T-helper 17 cell (primary cell): ENCODE measurements at regions not wholly inside any gene's neighbourhood (a gene's known extent, or its start where the extent isn't known, plus 50 kb on each side); places are given as distances from the start of the nearest gene placed in this dataset.

Source experiments
- ATAC-seq: fragments of 150-1000 bp; cut with Tn5 transposase; 2 replicates; pipeline ENCODE4 v1.10.0; 2021; ENCODE audit warnings: mild to moderate bottlenecking, moderate library complexity
- DNase-seq, 3 donors: peaks; one replicate each; pipeline versions ENCODE4 v3.0.0 to v3.0.0-alpha.2; 2020 to 2021
- H3K9me3 ChIP-seq: one replicate; pipeline ENCODE4 v1.7.0; 2013; ENCODE audit warnings: low read length, mild to moderate bottlenecking; ENCODE audit not compliant: control insufficient read depth, poor library complexity, severe bottlenecking
- H3K27ac Mint-ChIP-seq: one replicate; pipeline ENCODE4 v1.8.0; 2022; ENCODE audit warnings: mild to moderate bottlenecking, moderate library complexity, mixed read lengths
- H3K27me3 Mint-ChIP-seq: one replicate; pipeline ENCODE4 v1.8.0; 2022; ENCODE audit warnings: mixed read lengths
- H3K36me3 Mint-ChIP-seq: one replicate; pipeline ENCODE4 v1.8.0; 2022; ENCODE audit warnings: low read depth, mixed read lengths
- H3K4me1 Mint-ChIP-seq: one replicate; pipeline ENCODE4 v1.8.0; 2022; ENCODE audit warnings: mild to moderate bottlenecking, mixed read lengths
- H3K4me3 Mint-ChIP-seq: one replicate; pipeline ENCODE4 v1.8.0; 2022; ENCODE audit warnings: mild to moderate bottlenecking, moderate library complexity, mixed read lengths

GRCh38 chr4:119788349-119789266 lies 160.0 kb upstream of the PDE5A start:
- Mint-ChIP-seq H3K4me1 (no peaks in the 10 kb centered on the region), H3K27me3 (peaks cover 17% of the 10 kb centered on the region), H3K4me3 (no peak overlapping the region), H3K36me3 (peaks cover 2% of the 10 kb centered on the region), H3K27ac (no peak overlapping the region)
- ATAC-seq: no peak
- no peaks in the 10 kb centered on the region for H3K9me3 ChIP-seq
- no peak for DNase-seq

- no peaks in the 10 kb centered on the region for H3K9me3 ChIP-seq
- DNase-seq: no peak
- no peak overlapping the region for H3K4me3 Mint-ChIP-seq
- peaks cover 9% of the 10 kb centered on the region for H3K27me3 Mint-ChIP-seq
- no peaks in the 10 kb centered on the region for H3K4me1 Mint-ChIP-seq
- ATAC-seq: no peak
- H3K36me3 Mint-ChIP-seq: peaks cover 2% of the 10 kb centered on the region
- H3K27ac Mint-ChIP-seq: no peak overlapping the region
Measured at GRCh38 chr4:119785963-119786362, 157.4 kb upstream of the PDE5A start.

GRCh38 chr4:119783189-119783983 lies 154.8 kb upstream of the PDE5A start:
- Mint-ChIP-seq H3K4me3 (no peak overlapping the region), H3K36me3 (no peaks in the 10 kb centered on the region), H3K4me1 (no peaks in the 10 kb centered on the region), H3K27ac (no peak overlapping the region), H3K27me3 (no peaks in the 10 kb centered on the region)
- ATAC-seq (no peak), DNase-seq (no peak)
- H3K9me3 ChIP-seq: no peaks in the 10 kb centered on the region

- DNase-seq (no peak), ATAC-seq (no peak)
- no peaks in the 10 kb centered on the region for H3K9me3 ChIP-seq
- H3K27ac Mint-ChIP-seq: no peak overlapping the region
- no peaks in the 10 kb centered on the region for H3K4me1 Mint-ChIP-seq
- H3K27me3 Mint-ChIP-seq: no peaks in the 10 kb centered on the region
- no peaks in the 10 kb centered on the region for H3K36me3 Mint-ChIP-seq
- H3K4me3 Mint-ChIP-seq: no peak overlapping the region
Measured at GRCh38 chr4:119781044-119781443, 152.4 kb upstream of the PDE5A start.

GRCh38 chr4:119774840-119775239 lies 146.2 kb upstream of the PDE5A start:
- ATAC-seq (no peak), DNase-seq (no peak)
- no peaks in the 10 kb centered on the region for H3K9me3 ChIP-seq
- H3K36me3 Mint-ChIP-seq: no peaks in the 10 kb centered on the region
- no peak overlapping the region for H3K4me3 Mint-ChIP-seq
- H3K27ac Mint-ChIP-seq: no peak overlapping the region
- H3K27me3 Mint-ChIP-seq: no peaks in the 10 kb centered on the region
- H3K4me1 Mint-ChIP-seq: no peaks in the 10 kb centered on the region

- ATAC-seq (no peak), DNase-seq (no peak)
- Mint-ChIP-seq H3K36me3 (no peaks in the 10 kb centered on the region), H3K4me3 (no peak overlapping the region), H3K4me1 (no peaks in the 10 kb centered on the region), H3K27ac (no peak overlapping the region), H3K27me3 (no peaks in the 10 kb centered on the region)
- H3K9me3 ChIP-seq: no peaks in the 10 kb centered on the region
Measured at GRCh38 chr4:119765951-119766350, 137.3 kb upstream of the PDE5A start.

GRCh38 chr4:119765469-119765868 lies 136.9 kb upstream of the PDE5A start:
- DNase-seq: no peak
- Mint-ChIP-seq H3K27me3 (no peaks in the 10 kb centered on the region), H3K27ac (no peak overlapping the region), H3K4me1 (no peaks in the 10 kb centered on the region), H3K36me3 (no peaks in the 10 kb centered on the region), H3K4me3 (no peak overlapping the region)
- ATAC-seq: no peak
- no peaks in the 10 kb centered on the region for H3K9me3 ChIP-seq

GRCh38 chr4:119763386-119763785 lies 134.8 kb upstream of the PDE5A start:
- no peaks in the 10 kb centered on the region for H3K9me3 ChIP-seq
- Mint-ChIP-seq H3K27me3 (no peaks in the 10 kb centered on the region), H3K4me1 (no peaks in the 10 kb centered on the region), H3K4me3 (no peak overlapping the region), H3K36me3 (no peaks in the 10 kb centered on the region), H3K27ac (no peak overlapping the region)
- ATAC-seq (no peak), DNase-seq (no peak)

GRCh38 chr4:119755599-119755998 lies 127.0 kb upstream of the PDE5A start:
- H3K36me3 Mint-ChIP-seq: no peaks in the 10 kb centered on the region
- H3K4me1 Mint-ChIP-seq: no peaks in the 10 kb centered on the region
- H3K27me3 Mint-ChIP-seq: peaks cover 16% of the 10 kb centered on the region
- H3K4me3 Mint-ChIP-seq: no peak overlapping the region
- H3K27ac Mint-ChIP-seq: no peak overlapping the region
- ATAC-seq (no peak), DNase-seq (no peak)
- H3K9me3 ChIP-seq: no peaks in the 10 kb centered on the region

- H3K9me3 ChIP-seq: no peaks in the 10 kb centered on the region
- no peak for ATAC-seq
- Mint-ChIP-seq H3K36me3 (no peaks in the 10 kb centered on the region), H3K4me1 (peaks cover 2% of the 10 kb centered on the region), H3K27me3 (peaks cover 16% of the 10 kb centered on the region), H3K4me3 (no peak overlapping the region), H3K27ac (no peak overlapping the region)
- no peak for DNase-seq
Measured at GRCh38 chr4:119752936-119753335, 124.3 kb upstream of the PDE5A start.

GRCh38 chr4:119750771-119751170 lies 122.2 kb upstream of the PDE5A start:
- no peaks in the 10 kb centered on the region for H3K9me3 ChIP-seq
- DNase-seq: no peak
- no peak overlapping the region for H3K27ac Mint-ChIP-seq
- H3K4me3 Mint-ChIP-seq: no peak overlapping the region
- peaks cover 2% of the 10 kb centered on the region for H3K4me1 Mint-ChIP-seq
- no peaks in the 10 kb centered on the region for H3K36me3 Mint-ChIP-seq
- peaks cover 4% of the 10 kb centered on the region for H3K27me3 Mint-ChIP-seq
- ATAC-seq: no peak

- ATAC-seq (no peak), DNase-seq (no peak)
- peaks cover 2% of the 10 kb centered on the region for H3K4me1 Mint-ChIP-seq
- peaks cover 8% of the 10 kb centered on the region for H3K27me3 Mint-ChIP-seq
- H3K9me3 ChIP-seq: no peaks in the 10 kb centered on the region
- no peaks in the 10 kb centered on the region for H3K36me3 Mint-ChIP-seq
- H3K4me3 Mint-ChIP-seq: no peak overlapping the region
- no peak overlapping the region for H3K27ac Mint-ChIP-seq
Measured at GRCh38 chr4:119750048-119750447, 121.4 kb upstream of the PDE5A start.

GRCh38 chr4:119748853-119749252 lies 120.2 kb upstream of the PDE5A start:
- Mint-ChIP-seq H3K4me3 (no peak overlapping the region), H3K27me3 (peaks cover 19% of the 10 kb centered on the region), H3K4me1 (peaks cover 2% of the 10 kb centered on the region), H3K27ac (no peak overlapping the region), H3K36me3 (no peaks in the 10 kb centered on the region)
- DNase-seq: no peak
- ATAC-seq: no peak
- H3K9me3 ChIP-seq: no peaks in the 10 kb centered on the region
